Colon (tissue), 2 donors: ENCODE measurements at regions not wholly inside any gene's neighbourhood (a gene's known extent, or its start where the extent isn't known, plus 50 kb on each side); places are given as distances from the start of the nearest gene placed in this dataset.

ENCODE experiments used
- FAIRE-seq: peaks from 2 replicates; lab custom pipeline; 2012; peaks lifted over from hg19 to GRCh38; lab: Jason Lieb, UNC
- donor health status: control.
- donor health status: control.

- no peak for FAIRE-seq
These were observed 363.1 kb upstream of the DACH1 start for GRCh38 chr13:72230131-72230530.

DNA sequence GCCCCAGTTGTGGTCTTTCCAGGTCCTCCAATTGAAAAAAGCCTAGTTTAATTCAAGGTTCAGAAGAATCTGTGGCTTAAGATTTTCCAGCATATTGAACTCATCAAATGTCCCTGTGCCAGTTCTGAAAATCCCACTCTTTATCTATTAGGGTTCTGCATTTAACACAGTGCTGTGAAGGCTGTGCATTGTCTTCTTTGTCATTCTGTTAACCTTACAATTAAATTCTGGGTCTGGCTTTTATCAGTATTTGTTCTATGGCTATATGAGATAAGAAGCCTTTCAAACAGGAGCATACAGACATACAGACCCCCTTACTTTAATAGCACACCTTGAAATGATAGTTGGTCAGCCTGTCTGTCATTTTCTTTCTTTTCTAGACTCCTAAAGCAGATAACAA is 362.1 kb upstream of the DACH1 start:
- FAIRE-seq = no peak

- FAIRE-seq = no peak
These were observed 354.4 kb upstream of the DACH1 start for GRCh38 chr13:72221276-72221962.

- no peak for FAIRE-seq
These were observed 352.0 kb upstream of the DACH1 start for GRCh38 chr13:72218966-72219365.

DNA sequence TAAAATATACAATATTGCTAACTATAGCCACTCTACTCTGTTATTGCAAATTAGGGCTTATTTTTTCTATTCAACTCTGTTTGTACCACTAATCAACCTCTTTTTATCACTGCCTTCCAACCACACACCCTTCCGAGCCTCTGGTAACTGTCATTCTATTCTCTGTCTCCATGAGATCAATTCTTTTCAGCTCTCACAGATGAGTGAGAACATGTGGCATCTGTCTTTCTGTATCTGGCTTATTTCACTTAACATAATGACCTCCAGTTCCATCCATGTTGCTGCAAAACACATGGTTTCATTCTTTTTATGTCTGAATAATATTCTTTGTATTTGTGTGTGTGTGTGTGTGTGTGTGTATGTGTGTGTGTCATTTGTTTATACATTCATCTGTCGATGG is 350.1 kb upstream of the DACH1 start:
- no peak for FAIRE-seq

- FAIRE-seq = no peak
These were observed 341.2 kb upstream of the DACH1 start for GRCh38 chr13:72208112-72208645.

GRCh38 chr13:72205773-72206172 is 338.8 kb upstream of the DACH1 start:
- no peak for FAIRE-seq

DNA sequence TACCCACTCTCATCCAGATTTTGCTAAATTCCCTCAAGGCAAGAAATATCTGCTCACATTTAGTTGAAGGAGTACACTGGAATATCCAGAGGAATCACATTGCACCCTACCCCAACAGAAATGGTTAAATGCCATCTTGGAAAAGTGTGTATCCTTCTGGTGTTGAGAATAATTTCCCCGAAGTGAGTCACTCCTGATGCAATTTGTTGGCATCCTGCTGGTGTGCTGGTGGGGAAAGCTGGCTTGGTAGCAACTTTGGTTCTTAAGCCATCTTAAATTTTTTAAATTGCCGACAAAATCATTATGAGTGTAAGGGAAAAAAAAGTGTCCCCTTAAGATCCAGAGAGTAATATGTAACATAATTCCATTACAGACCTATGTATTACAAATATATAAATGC is 337.3 kb upstream of the DACH1 start:
- FAIRE-seq = no peak

GRCh38 chr13:72201726-72202125 is 334.7 kb upstream of the DACH1 start:
- FAIRE-seq = no peak

DNA sequence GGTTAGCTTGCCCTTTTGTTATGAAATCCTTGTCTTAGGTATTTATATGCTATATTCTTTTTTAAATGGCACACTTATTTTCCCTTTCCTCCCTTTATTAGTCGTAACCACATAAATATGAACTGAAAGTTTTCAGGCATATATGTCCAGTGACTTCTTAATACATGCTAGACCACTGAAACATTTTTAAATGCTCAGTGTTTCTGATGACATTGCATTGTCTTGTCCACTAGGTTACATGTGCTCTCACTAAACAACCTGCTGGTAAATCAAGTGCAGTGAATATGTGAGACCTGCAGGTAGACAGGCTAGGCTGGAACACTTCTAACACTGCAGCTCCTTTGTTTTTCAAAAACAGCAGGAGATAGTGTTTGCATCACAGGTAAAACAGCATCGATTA is 332.6 kb upstream of the DACH1 start:
- no peak for FAIRE-seq

DNA sequence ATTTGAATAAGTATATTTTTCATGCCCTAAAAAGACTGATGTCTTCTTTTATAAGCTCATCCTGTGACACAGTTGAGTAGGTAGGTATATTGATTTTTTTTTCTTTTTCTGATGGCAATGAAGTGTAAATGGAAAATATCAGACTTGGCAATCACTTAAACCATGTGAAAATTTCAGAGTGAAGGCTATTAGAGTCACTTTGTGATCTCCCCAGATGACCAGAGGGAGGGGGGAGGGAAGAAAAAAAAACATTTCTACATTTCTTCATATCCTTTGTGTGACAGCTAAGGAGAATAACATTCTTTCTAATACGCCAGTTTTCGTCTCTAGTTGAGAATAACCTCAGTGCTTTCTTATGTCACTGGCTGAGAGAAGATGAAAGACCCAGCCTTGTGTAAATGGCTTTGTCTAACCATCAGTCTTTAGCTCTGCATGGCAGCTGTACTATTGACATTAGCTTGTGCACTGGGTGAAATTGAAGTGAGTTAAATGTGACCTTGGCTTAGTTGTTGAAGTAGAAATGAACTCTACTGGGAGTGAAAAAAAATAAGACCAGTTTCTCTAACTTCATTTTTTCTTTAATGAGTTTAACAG is 332.1 kb upstream of the DACH1 start:
- FAIRE-seq = no peak

- no peak for FAIRE-seq
These were observed 331.0 kb upstream of the DACH1 start for GRCh38 chr13:72198042-72198441.

GRCh38 chr13:72195044-72195704 is 328.2 kb upstream of the DACH1 start:
- FAIRE-seq = peak; percentile 84

GRCh38 chr13:72194523-72194922 is 327.5 kb upstream of the DACH1 start:
- FAIRE-seq = no peak

GRCh38 chr13:72186730-72187422 is 319.9 kb upstream of the DACH1 start:
- FAIRE-seq = no peak

GRCh38 chr13:72185776-72186175 is 318.8 kb upstream of the DACH1 start:
- FAIRE-seq = no peak

DNA sequence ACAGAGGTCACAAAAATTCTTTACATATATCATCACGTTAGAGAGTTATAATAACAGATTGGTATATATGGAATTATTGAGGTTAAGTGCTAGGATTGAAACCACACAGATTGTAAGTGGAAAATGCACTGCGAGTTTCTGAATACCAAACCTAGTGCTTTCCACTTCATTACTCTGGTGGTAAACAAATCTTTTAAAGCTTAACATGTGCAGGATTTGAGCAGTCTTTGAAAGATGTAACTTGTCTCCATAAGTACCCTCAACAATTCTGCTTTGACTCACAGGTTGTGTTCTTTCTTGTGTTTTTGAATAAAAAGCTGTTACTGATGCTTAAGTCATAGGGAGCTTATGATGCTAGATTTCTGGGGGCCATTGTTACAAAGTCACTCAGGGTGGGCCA is 314.7 kb upstream of the DACH1 start:
- FAIRE-seq = no peak

DNA sequence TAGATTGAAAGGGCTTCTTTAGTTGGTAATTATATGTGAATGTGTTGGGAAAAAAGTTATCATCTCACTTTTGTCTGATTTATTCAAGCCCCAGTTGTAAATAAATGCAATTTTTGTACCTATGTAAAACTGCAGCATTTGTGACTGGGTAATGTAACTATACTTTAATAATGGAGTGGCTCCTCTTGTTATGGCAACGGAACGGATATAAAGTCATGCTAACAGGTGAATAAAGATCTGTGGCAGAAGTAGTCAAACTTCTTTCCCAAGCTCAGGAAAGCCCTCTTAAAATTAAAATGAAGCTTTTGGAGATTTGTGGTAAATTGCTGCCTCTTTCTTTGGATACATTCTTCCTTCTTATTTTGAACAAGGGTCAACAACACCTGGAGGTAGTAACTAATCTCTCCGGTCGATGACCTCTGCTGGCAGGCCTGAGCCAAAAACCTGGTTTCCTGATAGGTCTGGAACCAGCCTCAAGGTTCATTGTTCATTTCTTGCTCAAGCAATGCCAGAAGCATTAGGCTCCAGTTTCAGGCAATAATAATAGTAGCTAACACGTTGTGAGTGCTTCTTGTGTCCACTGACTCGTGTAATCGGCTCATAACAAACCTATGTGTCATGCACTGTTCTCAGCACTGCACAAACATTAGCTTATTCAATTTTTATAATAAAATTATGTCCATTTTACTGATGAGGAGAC is 313.4 kb upstream of the DACH1 start:
- no peak for FAIRE-seq

DNA sequence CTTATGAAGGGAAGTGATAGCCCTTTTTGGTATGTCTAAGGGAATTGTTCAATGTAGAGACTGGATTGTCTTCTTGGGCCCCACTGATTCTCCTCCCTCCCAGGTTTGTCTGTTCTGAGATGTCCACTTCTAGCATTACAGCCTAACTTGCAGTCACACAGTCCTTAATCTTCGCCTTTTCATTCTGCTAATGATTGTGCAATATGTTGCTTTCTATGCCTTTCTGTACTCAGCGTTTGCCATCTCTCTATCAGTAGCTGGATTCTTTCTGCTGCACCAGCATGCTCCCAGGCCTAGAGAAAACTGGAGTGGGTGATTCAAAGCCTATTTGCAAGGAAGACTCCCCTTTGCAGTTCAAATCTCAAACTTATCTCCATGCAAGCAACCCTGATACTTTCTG is 307.5 kb upstream of the DACH1 start:
- FAIRE-seq = no peak

- FAIRE-seq = no peak
These were observed 303.6 kb upstream of the DACH1 start for GRCh38 chr13:72170571-72170970.

DNA sequence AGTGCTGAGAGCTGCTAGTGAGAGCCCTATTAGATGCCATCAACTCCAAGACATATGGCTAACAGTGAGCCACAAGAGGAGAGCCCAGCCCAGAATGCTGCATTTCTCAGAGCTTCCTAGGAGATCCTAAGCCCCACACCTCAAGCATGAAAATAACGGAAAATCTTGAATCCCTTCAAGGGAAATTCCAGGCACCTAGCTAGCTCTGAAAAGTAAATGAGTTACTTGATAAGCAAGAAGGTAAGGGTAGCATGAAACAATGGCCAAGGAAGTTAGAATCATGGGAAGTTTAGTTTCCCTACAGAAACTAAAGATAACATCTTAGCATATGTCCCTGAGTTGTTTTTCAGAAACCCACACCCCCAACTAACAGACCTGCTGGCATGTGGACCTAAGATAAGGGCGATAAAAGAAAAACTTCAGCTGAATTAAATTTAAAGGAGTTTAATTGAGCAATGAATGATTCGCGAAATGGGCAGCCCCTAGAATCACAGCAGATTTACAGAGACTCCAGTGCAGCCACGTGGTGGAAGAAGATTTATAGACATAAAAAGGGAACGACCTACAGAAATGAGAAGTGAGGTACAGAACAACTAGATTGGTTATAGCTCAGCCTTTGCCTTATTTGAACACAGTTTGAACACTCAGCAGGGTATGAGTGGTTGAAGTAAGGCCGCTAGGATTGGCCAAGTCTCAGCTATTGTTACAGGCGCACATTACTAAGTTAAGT is 301.3 kb upstream of the DACH1 start:
- FAIRE-seq = no peak
